K562 (cell line): ENCODE measurements at regions not wholly inside any gene's neighbourhood (a gene's known extent, or its start where the extent isn't known, plus 50 kb on each side); places are given as distances from the start of the nearest gene placed in this dataset.
"Not testable (repeated sequence)": the region's sequence is repeated elsewhere in the genome, so short reads cannot be mapped to it uniquely, and the experiment has no call there.

Experiments used
- ATAC-seq: fragments of 200-7000 bp; cut with Tn5 transposase; 3 replicates; pipeline ENCODE4 v1.9.1; 2020; ENCODE audit warnings: moderate library complexity
- BruUV-seq: library from RNA; stranded (reverse); fragments of 400-500 nt; replicated peaks from 2 replicates; lab custom pipeline; 2021; lab: Mats Ljungman, UMichigan
- CTCF ChIA-PET: fragments of 300-600 bp; formaldehyde crosslinking; extraction: SDS; loops from one replicate; lab custom pipeline; 2021; ENCODE audit warnings: low intra/inter-chr PET ratio; lab: Yijun Ruan, JAX
- POLR2A ChIA-PET: fragments of 300-600, 350-650 bp; sonication (Branson Sonifier 250); formaldehyde crosslinking; extraction: SDS; loops from one replicate; lab custom pipeline; 2021; ENCODE audit warnings: antibody characterized with exemption, inconsistent platforms; lab: Yijun Ruan, JAX
- DNase-seq, 4 experiments: peaks; one replicate each; pipeline versions ENCODE4 v3.0.0 to v3.0.0-alpha.2; 2011 to 2018; ENCODE audit warnings: low spot score in 3 of 4, mixed read lengths in 3 of 4; ENCODE audit errors: extremely low read depth in 1 of 4
- FAIRE-seq: peaks from 2 replicates; lab custom pipeline; 2011; peaks lifted over from hg19 to GRCh38; lab: Jason Lieb, UNC
- H2AFZ ChIP-seq: 2 replicates; pipeline ENCODE4 v1.6.0; 2011; ENCODE audit warnings: low read depth, low read length, control low read depth, inconsistent platforms
- H3K27ac ChIP-seq: fragments of 200-600 bp; 3 replicates; pipeline ENCODE4 v1.8.0; 2011; ENCODE audit warnings: low read depth, mild to moderate bottlenecking, control low read depth, inconsistent platforms, low read length, moderate library complexity, mixed read lengths; ENCODE audit errors: extremely low read depth
- H3K27me3 ChIP-seq, 2 experiments: fragments of 300-600 bp in 1 of 2; 2 replicates in 1 of 2; 3 replicates in 1 of 2; pipeline versions ENCODE4 v1.6.0 to v1.8.0; 2011; ENCODE audit warnings: inconsistent platforms in 2 of 2, low read length in 2 of 2, mild to moderate bottlenecking in 1 of 2, mixed read lengths in 1 of 2, moderate library complexity in 1 of 2; ENCODE audit not compliant: control insufficient read depth in 2 of 2, insufficient read depth in 2 of 2
- H3K36me3 ChIP-seq: fragments of 300-600 bp; 3 replicates; pipeline ENCODE4 v1.8.0; 2011; ENCODE audit warnings: mild to moderate bottlenecking, low read length, inconsistent platforms; ENCODE audit not compliant: control insufficient read depth, insufficient read depth
- H3K4me1 ChIP-seq, 2 experiments: fragments of 200-600 bp in 1 of 2; replicated peaks in 1 of 2; 2 replicates in 1 of 2; 3 replicates in 1 of 2; pipeline versions ENCODE4 v1.5.1 to v1.8.0; 2011; ENCODE audit warnings: inconsistent platforms in 2 of 2, low read length in 2 of 2, mild to moderate bottlenecking in 1 of 2, mixed read lengths in 1 of 2, moderate library complexity in 1 of 2; ENCODE audit not compliant: control insufficient read depth in 2 of 2, insufficient read depth in 2 of 2
- H3K4me2 ChIP-seq: 2 replicates; pipeline ENCODE4 v1.6.1; 2011; ENCODE audit warnings: low read length, control low read depth, inconsistent platforms, mixed read lengths; ENCODE audit not compliant: insufficient read depth
- H3K4me3 ChIP-seq: fragments of 200-600 bp; sonication (generic), shearing (Covaris generic); 2 replicates; pipeline ENCODE4 v1.5.1; 2016; ENCODE audit warnings: control low read depth, inconsistent platforms
- H3K79me2 ChIP-seq: fragments of 200-600 bp; 3 replicates; pipeline ENCODE4 v1.8.0; 2011; ENCODE audit warnings: low read length, inconsistent platforms; ENCODE audit not compliant: control insufficient read depth, insufficient read depth
- H3K9ac ChIP-seq, 2 experiments: 2 replicates each; pipeline versions ENCODE4 v1.6.0 to v1.6.1; 2011; ENCODE audit warnings: low read depth in 2 of 2, low read length in 2 of 2, control low read depth in 1 of 2, inconsistent platforms in 1 of 2, mild to moderate bottlenecking in 1 of 2, mixed read lengths in 1 of 2; ENCODE audit not compliant: insufficient read depth in 1 of 2
- H3K9me1 ChIP-seq: one replicate; pipeline ENCODE4 v1.6.0; 2011; ENCODE audit warnings: inconsistent platforms, mild to moderate bottlenecking, low read length, moderate library complexity; ENCODE audit not compliant: control insufficient read depth, insufficient read depth
- H3K9me3 ChIP-seq: replicated peaks from 2 replicates; pipeline ENCODE4 v1.5.1; 2011; ENCODE audit warnings: low read depth, low read length, inconsistent platforms; ENCODE audit not compliant: control insufficient read depth, insufficient read depth
- H4K20me1 ChIP-seq: replicated peaks from 2 replicates; pipeline ENCODE4 v1.6.1; 2011; ENCODE audit warnings: low read length, inconsistent platforms, mixed read lengths; ENCODE audit not compliant: control insufficient read depth, insufficient read depth
- ELF2 ChIP-seq: fragments of 250-450 bp; sonication (Bioruptor Pico); IDR thresholded peaks from 2 replicates; pipeline ENCODE4 v1.5.0; 2021; ENCODE audit warnings: mild to moderate bottlenecking
- ELF4 ChIP-seq: fragments of 450-650 bp; formaldehyde crosslinking; IDR thresholded peaks from 2 replicates; pipeline ENCODE4 v1.4.0; 2022; ENCODE audit warnings: missing genetic modification characterization
- FOXJ2 ChIP-seq: fragments of 200-800 bp; sonication (Bioruptor generic); IDR thresholded peaks from 2 replicates; pipeline ENCODE4 v1.6.1; 2016; ENCODE audit warnings: missing genetic modification characterization, missing compliant biosample characterization
- HCFC1 ChIP-seq: IDR thresholded peaks from 2 replicates; pipeline ENCODE4 v1.6.1; 2012; ENCODE audit warnings: low read depth, low read length, improper control_type of control experiment
- KDM4B ChIP-seq, 2 experiments: fragments of 450-650 bp in 1 of 2; sonication (generic) in 1 of 2; IDR thresholded peaks; 2 replicates each; pipeline ENCODE4 v1.6.1; 2016 to 2017; ENCODE audit warnings: borderline replicate concordance in 2 of 2, antibody characterized with exemption in 1 of 2, low read depth in 1 of 2, mild to moderate bottlenecking in 1 of 2
- PHF20 ChIP-seq: fragments of 450-650 bp; IDR thresholded peaks from 2 replicates; pipeline ENCODE4 v1.6.1; 2018; ENCODE audit not compliant: partially characterized antibody
- POLR2H ChIP-seq: IDR thresholded peaks from 2 replicates; pipeline ENCODE4 v1.6.1; 2016; ENCODE audit warnings: missing genetic modification characterization, low read depth, mild to moderate bottlenecking, control low read depth, missing compliant biosample characterization, moderate library complexity
- ZBTB40 ChIP-seq, 2 experiments: fragments of 450-650 bp in 1 of 2; sonication (generic) in 1 of 2; formaldehyde crosslinking in 1 of 2; IDR thresholded peaks; 2 replicates each; pipeline versions ENCODE4 v1.7.1 to v1.9.0; 2016 to 2022; ENCODE audit warnings: inconsistent platforms in 1 of 2, mild to moderate bottlenecking in 1 of 2, missing genetic modification reagents in 1 of 2
- ZBTB9 ChIP-seq: fragments of 450-650 bp; formaldehyde crosslinking; IDR thresholded peaks from 2 replicates; pipeline ENCODE4 v1.4.0; 2020; ENCODE audit warnings: mild to moderate bottlenecking, moderate library complexity
- ZNF584 ChIP-seq: fragments of 200-800 bp; sonication (Bioruptor generic); IDR thresholded peaks from 2 replicates; pipeline ENCODE4 v1.6.1; 2016; ENCODE audit warnings: low read depth, mild to moderate bottlenecking, missing genetic modification characterization, missing compliant biosample characterization
- WGBS: fragments of 100-300 bp; shearing (Covaris generic); methylation state at CpG from one replicate; pipeline ENCODE4 v1.1.6; 2016; ENCODE audit warnings: low coverage, mixed read lengths; ENCODE audit not compliant: insufficient coverage; ENCODE audit errors: missing lambda C conversion rate; 5-methylcytosine and 5-hydroxymethylcytosine counted together
- in situ Hi-C: fragments of 300-500 bp; cut with MboI; formaldehyde crosslinking; loops from 4 replicates; pipeline ENCODE4 v1.15.0; 2018; ENCODE audit warnings: inconsistent platforms, mixed read lengths
- intact Hi-C: fragments of 100-400 bp; cut with micrococcal nuclease; formaldehyde crosslinking; loops from 2 replicates; pipeline ENCODE4 v1.14.2; 2022

GRCh38 chrX:2630935-2631742 is 60.0 kb upstream of the CD99 start:
- POLR2A ChIA-PET; FAIRE-seq; H3K4me3 ChIP-seq; H3K9me1 ChIP-seq; BruUV-seq; H3K79me2 ChIP-seq; H3K4me1 ChIP-seq; CTCF ChIA-PET; ATAC-seq; H3K27me3 ChIP-seq; in situ Hi-C loops; H4K20me1 ChIP-seq; intact Hi-C loops; H3K9ac ChIP-seq; TF ChIP-seq ZBTB40 (CRISPR knock-in tag; IDR thresholded peaks at IDR 0.05): not testable (repeated sequence)
- H2AFZ ChIP-seq, result peak overlapping the region; percentile 82
- WGBS, result 5% methylated on average over 6 of the region's 6 CpGs
- peak overlapping the region; percentile 93 for H3K27ac ChIP-seq
- H3K36me3 ChIP-seq, result peaks cover 13% of the 10 kb centered on the region; the same call in 2 of the 3 replicates
- peaks cover 36% of the 10 kb centered on the region for H3K9me3 ChIP-seq
- DNase-seq, result peak in 2 of 4 experiments; percentile 9 to 56
- peak overlapping the region; percentile 67 for H3K4me2 ChIP-seq
- TF ChIP-seq HCFC1, result peak; percentile 48
- 0 out of 4 replicates have a peak, but pooled peaks of 1 of the 2 experiments have one; percentile 45 for TF ChIP-seq KDM4B (IDR thresholded peaks at IDR 0.05; ENCODE audit: borderline replicate concordance in 2 of 2, low read depth in 1 of 2)
- peak; percentile 62; the same call in 1 of the 2 replicates for TF ChIP-seq ELF4
- TF ChIP-seq ZBTB9, result peak; percentile 97
- peak; percentile 93 for TF ChIP-seq ELF2
- peak; percentile 52; the same call in 1 of the 2 replicates for TF ChIP-seq POLR2H (tag)
- peak; percentile 96 for TF ChIP-seq ZBTB40 (IDR thresholded peaks at IDR 0.05)
- TF ChIP-seq FOXJ2 (tag), result peak; percentile 49; the same call in 1 of the 2 replicates
- TF ChIP-seq PHF20, result peak; percentile 93
- 0 out of 2 replicates have a peak, but pooled peaks have one; percentile 55 for TF ChIP-seq ZNF584 (CRISPR knock-in tag)
